MCF 10A (cell line): ENCODE measurements at regions not wholly inside any gene's neighbourhood (a gene's known extent, or its start where the extent isn't known, plus 50 kb on each side); places are given as distances from the start of the nearest gene placed in this dataset.

ENCODE experiments used
- BruUV-seq: library from RNA; stranded (reverse); fragments of 400-500 nt; replicated peaks from 2 replicates; lab custom pipeline; 2021; lab: Mats Ljungman, UMichigan
- CTCF ChIA-PET: fragments of 300-600 bp; sonication (Branson Sonifier 250); formaldehyde crosslinking; extraction: SDS; loops from one replicate; lab custom pipeline; 2021; ENCODE audit warnings: antibody characterized with exemption, inconsistent platforms; lab: Yijun Ruan, JAX
- POLR2A ChIA-PET: fragments of 300-600, 350-650 bp; sonication (Branson Sonifier 250); formaldehyde crosslinking; extraction: SDS; loops from one replicate; lab custom pipeline; 2020; ENCODE audit warnings: antibody characterized with exemption, inconsistent platforms; lab: Yijun Ruan, JAX
- DNase-seq: peaks from one replicate; pipeline ENCODE4 v3.0.0-alpha.2; 2018; ENCODE audit not compliant: unreplicated experiment
- H3K27ac Mint-ChIP-seq: one replicate; pipeline ENCODE4 v1.8.0; 2022; ENCODE audit warnings: mild to moderate bottlenecking, low read depth, mixed read lengths; ENCODE audit not compliant: unreplicated experiment
- H3K27me3 Mint-ChIP-seq: one replicate; pipeline ENCODE4 v1.8.0; 2022; ENCODE audit warnings: mixed read lengths; ENCODE audit not compliant: insufficient read depth, unreplicated experiment
- H3K36me3 Mint-ChIP-seq: one replicate; pipeline ENCODE4 v1.8.0; 2022; ENCODE audit warnings: mild to moderate bottlenecking, moderate library complexity, mixed read lengths; ENCODE audit not compliant: insufficient read depth, unreplicated experiment
- H3K4me1 Mint-ChIP-seq: one replicate; pipeline ENCODE4 v1.8.0; 2022; ENCODE audit warnings: mixed read lengths; ENCODE audit not compliant: insufficient read depth, unreplicated experiment
- H3K4me3 Mint-ChIP-seq: one replicate; pipeline ENCODE4 v1.8.0; 2022; ENCODE audit warnings: mild to moderate bottlenecking, moderate library complexity, mixed read lengths; ENCODE audit not compliant: unreplicated experiment
- H3K9me3 Mint-ChIP-seq: one replicate; pipeline ENCODE4 v1.8.0; 2022; ENCODE audit warnings: mixed read lengths; ENCODE audit not compliant: unreplicated experiment
- CTCF ChIP-seq: fragments of 200-600 bp; IDR thresholded peaks from one replicate; pipeline ENCODE4 v1.8.0; 2022; ENCODE audit warnings: antibody characterized with exemption, mild to moderate bottlenecking; ENCODE audit not compliant: unreplicated experiment
- intact Hi-C: fragments of 100-400 bp; cut with micrococcal nuclease; formaldehyde crosslinking; loops from 2 replicates; pipeline ENCODE4 v1.14.1; 2022

GRCh38 chr5:4222147-4222546, 626.5 kb downstream of the IRX1 start:
- H3K27me3 Mint-ChIP-seq: no peaks in the 10 kb centered on the region
- no peak for TF ChIP-seq CTCF
- ChIA-PET CTCF (no interaction called here), POLR2A (no interaction called here)
- intact Hi-C loops: no loop called here
- H3K9me3 Mint-ChIP-seq: peaks cover 14% of the 10 kb centered on the region
- H3K4me1 Mint-ChIP-seq: peaks cover 5% of the 10 kb centered on the region
- H3K27ac Mint-ChIP-seq: no peak overlapping the region
- no peaks in the 10 kb centered on the region for H3K36me3 Mint-ChIP-seq
- no peak for DNase-seq
- H3K4me3 Mint-ChIP-seq: no peak overlapping the region
- BruUV-seq: no TSS peak

GRCh38 chr5:4222821-4223220, 627.2 kb downstream of the IRX1 start:
- Mint-ChIP-seq H3K4me1 (peaks cover 5% of the 10 kb centered on the region), H3K27ac (no peak overlapping the region), H3K9me3 (peaks cover 14% of the 10 kb centered on the region), H3K27me3 (no peaks in the 10 kb centered on the region), H3K4me3 (no peak overlapping the region), H3K36me3 (no peaks in the 10 kb centered on the region)
- BruUV-seq: no TSS peak
- intact Hi-C loops: no loop called here
- POLR2A ChIA-PET: no interaction called here
- no peak for TF ChIP-seq CTCF
- no peak for DNase-seq
- CTCF ChIA-PET: no interaction called here

GRCh38 chr5:4225741-4226140, 630.1 kb downstream of the IRX1 start:
- intact Hi-C loops: no loop called here
- Mint-ChIP-seq H3K4me3 (no peak overlapping the region), H3K27ac (no peak overlapping the region), H3K36me3 (no peaks in the 10 kb centered on the region), H3K9me3 (peaks cover 21% of the 10 kb centered on the region), H3K4me1 (peaks cover 5% of the 10 kb centered on the region), H3K27me3 (no peaks in the 10 kb centered on the region)
- BruUV-seq: no TSS peak
- no peak for TF ChIP-seq CTCF
- no peak for DNase-seq
- ChIA-PET POLR2A (no interaction called here), CTCF (interaction anchor here (0.6 to 0.7 kb wide), 2 partner anchors 11 to 14 kb away, joined by 3 read pairs; no protein-coding TSS in a partner anchor)

- intact Hi-C loops: no loop called here
- Mint-ChIP-seq H3K9me3 (peaks cover 21% of the 10 kb centered on the region), H3K27me3 (no peaks in the 10 kb centered on the region), H3K27ac (no peak overlapping the region), H3K4me1 (peaks cover 5% of the 10 kb centered on the region), H3K4me3 (no peak overlapping the region), H3K36me3 (no peaks in the 10 kb centered on the region)
- no TSS peak for BruUV-seq
- TF ChIP-seq CTCF: no peak
- ChIA-PET POLR2A (no interaction called here), CTCF (no interaction called here)
- DNase-seq: peak; percentile 62
Observed at GRCh38 chr5:4226565-4226964, 630.9 kb downstream of the IRX1 start.
